CD4-positive, alpha-beta T cell treated with Interleukin-21 for 1 hour (primary cell): ENCODE measurements at regions not wholly inside any gene's neighbourhood (a gene's known extent, or its start where the extent isn't known, plus 50 kb on each side); places are given as distances from the start of the nearest gene placed in this dataset.
"Not testable (repeated sequence)": the region's sequence is repeated elsewhere in the genome, so short reads cannot be mapped to it uniquely, and the experiment has no call there.

ENCODE experiments used
- DNase-seq: peaks from one replicate; pipeline ENCODE4 v3.0.0-alpha.2; 2020

- DNase-seq: no peak
These were observed 391.6 kb upstream of the MGAT4C start for GRCh38 chr12:86647800-86648199.

- no peak for DNase-seq
These were observed 378.5 kb upstream of the MGAT4C start for GRCh38 chr12:86634456-86635410.

- DNase-seq: no peak
These were observed 370.8 kb upstream of the MGAT4C start for GRCh38 chr12:86627001-86627400.

- DNase-seq: no peak
These were observed 367.1 kb upstream of the MGAT4C start for GRCh38 chr12:86623267-86623666.

GRCh38 chr12:86621957-86622356 lies 365.8 kb upstream of the MGAT4C start:
- DNase-seq: no peak

GRCh38 chr12:86613311-86613710 lies 357.1 kb upstream of the MGAT4C start:
- DNase-seq: no peak

- DNase-seq: no peak
These were observed 352.4 kb upstream of the MGAT4C start for GRCh38 chr12:86608638-86609037.

- no peak for DNase-seq
These were observed 345.5 kb upstream of the MGAT4C start for GRCh38 chr12:86601550-86602308.

- DNase-seq: no peak
These were observed 344.6 kb upstream of the MGAT4C start for GRCh38 chr12:86600664-86601231.

GRCh38 chr12:86597431-86597830 lies 341.2 kb upstream of the MGAT4C start:
- no peak for DNase-seq

GRCh38 chr12:86590296-86590695 lies 334.1 kb upstream of the MGAT4C start:
- no peak for DNase-seq

GRCh38 chr12:86574143-86574542 lies 318.0 kb upstream of the MGAT4C start:
- no peak for DNase-seq

GRCh38 chr12:86572455-86572854 lies 316.3 kb upstream of the MGAT4C start:
- no peak for DNase-seq

- no peak for DNase-seq
These were observed 308.8 kb upstream of the MGAT4C start for GRCh38 chr12:86565038-86565437.

GRCh38 chr12:86555491-86555890 lies 299.3 kb upstream of the MGAT4C start:
- not testable (repeated sequence) for DNase-seq

GRCh38 chr12:86551146-86551571 lies 295.0 kb upstream of the MGAT4C start:
- no peak for DNase-seq

- DNase-seq: no peak
These were observed 294.3 kb upstream of the MGAT4C start for GRCh38 chr12:86550218-86551145.

- no peak for DNase-seq
These were observed 287.5 kb upstream of the MGAT4C start for GRCh38 chr12:86543716-86544115.

GRCh38 chr12:86530996-86531655 lies 274.9 kb upstream of the MGAT4C start:
- DNase-seq: no peak

- DNase-seq: no peak
These were observed 269.9 kb upstream of the MGAT4C start for GRCh38 chr12:86526060-86526595.

- no peak for DNase-seq
These were observed 267.7 kb upstream of the MGAT4C start for GRCh38 chr12:86523844-86524243.

- no peak for DNase-seq
These were observed 265.7 kb upstream of the MGAT4C start for GRCh38 chr12:86521870-86522269.
